H9 (cell line): ENCODE measurements at regions not wholly inside any gene's neighbourhood (a gene's known extent, or its start where the extent isn't known, plus 50 kb on each side); places are given as distances from the start of the nearest gene placed in this dataset.

Source experiments
- DNase-seq: peaks from one replicate; pipeline ENCODE4 v3.0.0-alpha.2; 2017
- H2AFZ ChIP-seq: one replicate; pipeline ENCODE4 v1.6.1; 2013; ENCODE audit warnings: mild to moderate bottlenecking, low read length, control low read depth, moderate library complexity
- H2AK5ac ChIP-seq: 2 replicates; pipeline ENCODE4 v1.6.1; 2013; ENCODE audit warnings: low read length, control low read depth, mixed read lengths; ENCODE audit not compliant: insufficient read length
- H2BK120ac ChIP-seq: one replicate; pipeline ENCODE4 v1.6.1; 2013; ENCODE audit warnings: low read depth, mild to moderate bottlenecking, low read length, control low read depth, inconsistent platforms; ENCODE audit not compliant: poor library complexity, severe bottlenecking
- H2BK12ac ChIP-seq: 2 replicates; pipeline ENCODE4 v1.6.1; 2013; ENCODE audit warnings: low read length, control low read depth, mixed read lengths, low read depth; ENCODE audit not compliant: insufficient read length
- H2BK15ac ChIP-seq: 2 replicates; pipeline ENCODE4 v1.6.1; 2013; ENCODE audit warnings: low read depth, low read length, control low read depth
- H2BK20ac ChIP-seq: one replicate; pipeline ENCODE4 v1.6.1; 2013; ENCODE audit warnings: low read depth, mild to moderate bottlenecking, low read length, control low read depth, inconsistent platforms; ENCODE audit not compliant: poor library complexity, severe bottlenecking
- H2BK5ac ChIP-seq: 2 replicates; pipeline ENCODE4 v1.6.1; 2013; ENCODE audit warnings: low read length, control low read depth, mixed read lengths; ENCODE audit not compliant: insufficient read length
- H3K14ac ChIP-seq: 2 replicates; pipeline ENCODE4 v1.6.1; 2013; ENCODE audit warnings: low read length, control low read depth; ENCODE audit not compliant: insufficient read depth
- H3K18ac ChIP-seq: 2 replicates; pipeline ENCODE4 v1.6.1; 2013; ENCODE audit warnings: low read depth, mild to moderate bottlenecking, mixed read lengths, low read length, control low read depth; ENCODE audit not compliant: insufficient read length
- H3K23ac ChIP-seq: 2 replicates; pipeline ENCODE4 v1.6.1; 2013; ENCODE audit warnings: low read length, control low read depth, mixed read lengths, low read depth; ENCODE audit not compliant: insufficient read length
- H3K23me2 ChIP-seq: 2 replicates; pipeline ENCODE4 v1.6.1; 2013; ENCODE audit warnings: low read depth, mild to moderate bottlenecking, mixed read lengths, low read length, control low read depth; ENCODE audit not compliant: insufficient read length, poor library complexity, severe bottlenecking
- H3K27ac ChIP-seq: 2 replicates; pipeline ENCODE4 v1.5.1; 2013; ENCODE audit warnings: low read length, control low read depth, mixed read lengths, low read depth; ENCODE audit not compliant: insufficient read length
- H3K27me3 ChIP-seq: 2 replicates; pipeline ENCODE4 v1.6.1; 2013; ENCODE audit warnings: low read length, control low read depth, inconsistent platforms; ENCODE audit not compliant: insufficient read depth
- H3K4ac ChIP-seq: 2 replicates; pipeline ENCODE4 v1.6.1; 2013; ENCODE audit warnings: low read depth, mild to moderate bottlenecking, control low read depth, inconsistent platforms, low read length, moderate library complexity
- H3K4me1 ChIP-seq: 2 replicates; pipeline ENCODE4 v1.6.1; 2013; ENCODE audit warnings: low read length, control low read depth, inconsistent platforms; ENCODE audit not compliant: insufficient read depth
- H3K4me2 ChIP-seq: 2 replicates; pipeline ENCODE4 v1.6.1; 2013; ENCODE audit warnings: low read length, control low read depth, mixed read lengths; ENCODE audit not compliant: insufficient read length, insufficient read depth
- H3K56ac ChIP-seq: 2 replicates; pipeline ENCODE4 v1.6.1; 2013; ENCODE audit warnings: low read depth, mild to moderate bottlenecking, mixed read lengths, low read length, control low read depth; ENCODE audit not compliant: insufficient read length
- H3K79me1 ChIP-seq: 2 replicates; pipeline ENCODE4 v1.6.1; 2013; ENCODE audit warnings: low read depth, mild to moderate bottlenecking, moderate library complexity, low read length, control low read depth, inconsistent platforms; ENCODE audit not compliant: insufficient read depth, poor library complexity, severe bottlenecking
- H3K79me2 ChIP-seq: 2 replicates; pipeline ENCODE4 v1.6.1; 2013; ENCODE audit warnings: low read length, control low read depth, inconsistent platforms; ENCODE audit not compliant: insufficient read depth
- H3K9ac ChIP-seq: 2 replicates; pipeline ENCODE4 v1.6.1; 2013; ENCODE audit warnings: low read length, control low read depth, mixed read lengths; ENCODE audit not compliant: insufficient read length; ENCODE audit errors: extremely low read depth
- H3K9me3 ChIP-seq: one replicate; pipeline ENCODE4 v1.6.1; 2013; ENCODE audit warnings: low read depth, low read length, inconsistent platforms; ENCODE audit not compliant: control insufficient read depth
- H3T11ph ChIP-seq: one replicate; pipeline ENCODE4 v1.6.1; 2013; ENCODE audit warnings: mild to moderate bottlenecking, low read length, control low read depth, inconsistent platforms
- H4K20me1 ChIP-seq: one replicate; pipeline ENCODE4 v1.6.1; 2013; ENCODE audit not compliant: control insufficient read depth, insufficient read length, insufficient read depth
- H4K5ac ChIP-seq: 2 replicates; pipeline ENCODE4 v1.6.1; 2013; ENCODE audit warnings: low read depth, mild to moderate bottlenecking, mixed read lengths, low read length, control low read depth; ENCODE audit not compliant: insufficient read length
- H4K8ac ChIP-seq: replicated peaks from 2 replicates; pipeline ENCODE4 v1.6.1; 2013; ENCODE audit warnings: low read length, control low read depth, mixed read lengths, low read depth; ENCODE audit not compliant: insufficient read length
- H4K91ac ChIP-seq: 2 replicates; pipeline ENCODE4 v1.6.1; 2013; ENCODE audit warnings: low read depth, mild to moderate bottlenecking, moderate library complexity, mixed read lengths, low read length, control low read depth; ENCODE audit not compliant: insufficient read length
- H3K27ac Mint-ChIP-seq, 3 experiments: 2 replicates in 2 of 3; 3 replicates in 1 of 3; pipeline ENCODE4 v1.8.0; 2020 to 2021; ENCODE audit warnings: mixed read lengths in 3 of 3, mild to moderate bottlenecking in 1 of 3, moderate library complexity in 1 of 3
- H3K27me3 Mint-ChIP-seq: 2 replicates; pipeline ENCODE4 v1.8.0; 2021; ENCODE audit warnings: low read depth, mild to moderate bottlenecking, moderate library complexity, mixed read lengths
- H3K36me3 Mint-ChIP-seq, 3 experiments: 2 replicates in 2 of 3; 3 replicates in 1 of 3; pipeline ENCODE4 v1.8.0; 2020 to 2021; ENCODE audit warnings: low read depth in 3 of 3, mixed read lengths in 3 of 3; ENCODE audit not compliant: insufficient read depth in 1 of 3
- H3K4me1 Mint-ChIP-seq, 2 experiments: 2 replicates each; pipeline ENCODE4 v1.8.0; 2020; ENCODE audit warnings: mixed read lengths in 2 of 2
- H3K4me3 Mint-ChIP-seq, 2 experiments: 2 replicates in 1 of 2; 3 replicates in 1 of 2; pipeline ENCODE4 v1.8.0; 2020 to 2021; ENCODE audit warnings: mild to moderate bottlenecking in 2 of 2, mixed read lengths in 2 of 2, moderate library complexity in 1 of 2
- H3K9me3 Mint-ChIP-seq, 2 experiments: 2 replicates in 1 of 2; 3 replicates in 1 of 2; pipeline ENCODE4 v1.8.0; 2020; ENCODE audit warnings: mild to moderate bottlenecking in 2 of 2, mixed read lengths in 2 of 2, moderate library complexity in 1 of 2
- WGBS: extraction: QIAGEN DNeasy Blood & Tissue Kit; methylation state at CpG from one replicate; pipeline ENCODE4 v1.1.7; 2013; ENCODE audit warnings: missing lambda C conversion rate, low lambda C conversion rate, mixed read lengths; ENCODE audit not compliant: insufficient read length; ENCODE audit errors: extremely low coverage; 5-methylcytosine and 5-hydroxymethylcytosine counted together
- TF ChIP-seq, protein P1 (sequence below): fragments of 200-600 bp; sonication (generic); conservative IDR thresholded peaks from 3 replicates; pipeline ENCODE4 v1.8.0; 2021; ENCODE audit warnings: antibody characterized with exemption, mild to moderate bottlenecking

DNA sequence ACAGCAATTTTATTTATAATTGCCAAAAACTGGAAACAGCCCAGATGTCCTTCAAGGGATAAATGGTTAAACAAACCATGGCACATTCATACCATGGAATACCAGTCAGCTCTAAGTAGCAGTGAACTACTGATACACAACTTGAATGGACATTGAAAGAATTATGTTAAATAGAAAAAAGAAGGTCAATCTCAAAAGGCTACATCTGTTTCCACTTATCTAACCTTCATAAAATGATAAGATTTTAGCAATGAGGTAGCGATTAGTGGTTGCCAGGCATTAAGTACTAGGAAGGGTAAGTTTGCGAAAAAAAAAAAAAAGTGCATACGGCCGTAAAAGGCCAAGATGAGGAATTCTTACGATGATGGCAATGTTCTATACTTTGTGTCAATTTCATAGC, 738.7 kb upstream of the ANO3 start:
- TF ChIP-seq, protein P1, sequence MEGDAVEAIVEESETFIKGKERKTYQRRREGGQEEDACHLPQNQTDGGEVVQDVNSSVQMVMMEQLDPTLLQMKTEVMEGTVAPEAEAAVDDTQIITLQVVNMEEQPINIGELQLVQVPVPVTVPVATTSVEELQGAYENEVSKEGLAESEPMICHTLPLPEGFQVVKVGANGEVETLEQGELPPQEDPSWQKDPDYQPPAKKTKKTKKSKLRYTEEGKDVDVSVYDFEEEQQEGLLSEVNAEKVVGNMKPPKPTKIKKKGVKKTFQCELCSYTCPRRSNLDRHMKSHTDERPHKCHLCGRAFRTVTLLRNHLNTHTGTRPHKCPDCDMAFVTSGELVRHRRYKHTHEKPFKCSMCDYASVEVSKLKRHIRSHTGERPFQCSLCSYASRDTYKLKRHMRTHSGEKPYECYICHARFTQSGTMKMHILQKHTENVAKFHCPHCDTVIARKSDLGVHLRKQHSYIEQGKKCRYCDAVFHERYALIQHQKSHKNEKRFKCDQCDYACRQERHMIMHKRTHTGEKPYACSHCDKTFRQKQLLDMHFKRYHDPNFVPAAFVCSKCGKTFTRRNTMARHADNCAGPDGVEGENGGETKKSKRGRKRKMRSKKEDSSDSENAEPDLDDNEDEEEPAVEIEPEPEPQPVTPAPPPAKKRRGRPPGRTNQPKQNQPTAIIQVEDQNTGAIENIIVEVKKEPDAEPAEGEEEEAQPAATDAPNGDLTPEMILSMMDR, result no peak
- WGBS, result no CpG with 5 or more reads among the region's 5 CpGs

More for the DNA sequence above, 738.7 kb upstream of the ANO3 start:
- no peak overlapping the region for H2AFZ ChIP-seq
- H3K4me2 ChIP-seq, result no peak overlapping the region
- H3K23me2 ChIP-seq, result no peaks in the 10 kb centered on the region
- H3K4me1 Mint-ChIP-seq, result peaks cover 9% of the 10 kb centered on the region in 2 experiments
- H3K14ac ChIP-seq, result no peak overlapping the region
- H3K9ac ChIP-seq, result no peak overlapping the region
- H3K27ac Mint-ChIP-seq, result no peak overlapping the region
- H3K27me3 ChIP-seq, result no peaks in the 10 kb centered on the region
- peaks cover 13 to 14% of the 10 kb centered on the region in 2 experiments; a peak in 4 of 5 replicates for H3K9me3 Mint-ChIP-seq
- H2BK120ac ChIP-seq, result no peak overlapping the region
- H2BK15ac ChIP-seq, result no peak overlapping the region
- peaks cover 0 to 12% (median 11%) of the 10 kb centered on the region in 3 experiments; a peak in 4 of 7 replicates for H3K36me3 Mint-ChIP-seq
- no peaks in the 10 kb centered on the region for H3K79me1 ChIP-seq
- H3K23ac ChIP-seq, result no peak overlapping the region
- H4K8ac ChIP-seq, result no peak overlapping the region
- no peak overlapping the region for H2AK5ac ChIP-seq
- no peak overlapping the region for H4K5ac ChIP-seq
- no peak overlapping the region for H3K27ac ChIP-seq
- H3K79me2 ChIP-seq, result no peaks in the 10 kb centered on the region
- no peak overlapping the region for H2BK12ac ChIP-seq
- no peak overlapping the region for H4K91ac ChIP-seq
- no peak overlapping the region for H3K4ac ChIP-seq
- no peak overlapping the region for H2BK5ac ChIP-seq
- H3K18ac ChIP-seq, result no peak overlapping the region
- no peaks in the 10 kb centered on the region for H3K9me3 ChIP-seq
- no peak overlapping the region for H3T11ph ChIP-seq
- no peak overlapping the region for H3K56ac ChIP-seq
- H2BK20ac ChIP-seq, result no peak overlapping the region
- no peaks in the 10 kb centered on the region for H3K27me3 Mint-ChIP-seq
- DNase-seq, result no peak
- no peaks in the 10 kb centered on the region; the same call in 1 of the 2 replicates for H3K4me1 ChIP-seq
- H3K4me3 Mint-ChIP-seq, result no peak overlapping the region
- H4K20me1 ChIP-seq, result no peaks in the 10 kb centered on the region
